ELF-1 (cell line): ENCODE measurements at regions not wholly inside any gene's neighbourhood (a gene's known extent, or its start where the extent isn't known, plus 50 kb on each side); places are given as distances from the start of the nearest gene placed in this dataset.

Source experiments
- DNase-seq: peaks from one replicate; pipeline ENCODE4 v3.0.0-alpha.2; 2016; ENCODE audit warnings: low read depth, low spot score

GRCh38 chr1:82227306-82228095 is 426.8 kb downstream of the ADGRL2 start:
- no peak for DNase-seq

GRCh38 chr1:82226186-82226505 is 425.4 kb downstream of the ADGRL2 start:
- no peak for DNase-seq

DNA sequence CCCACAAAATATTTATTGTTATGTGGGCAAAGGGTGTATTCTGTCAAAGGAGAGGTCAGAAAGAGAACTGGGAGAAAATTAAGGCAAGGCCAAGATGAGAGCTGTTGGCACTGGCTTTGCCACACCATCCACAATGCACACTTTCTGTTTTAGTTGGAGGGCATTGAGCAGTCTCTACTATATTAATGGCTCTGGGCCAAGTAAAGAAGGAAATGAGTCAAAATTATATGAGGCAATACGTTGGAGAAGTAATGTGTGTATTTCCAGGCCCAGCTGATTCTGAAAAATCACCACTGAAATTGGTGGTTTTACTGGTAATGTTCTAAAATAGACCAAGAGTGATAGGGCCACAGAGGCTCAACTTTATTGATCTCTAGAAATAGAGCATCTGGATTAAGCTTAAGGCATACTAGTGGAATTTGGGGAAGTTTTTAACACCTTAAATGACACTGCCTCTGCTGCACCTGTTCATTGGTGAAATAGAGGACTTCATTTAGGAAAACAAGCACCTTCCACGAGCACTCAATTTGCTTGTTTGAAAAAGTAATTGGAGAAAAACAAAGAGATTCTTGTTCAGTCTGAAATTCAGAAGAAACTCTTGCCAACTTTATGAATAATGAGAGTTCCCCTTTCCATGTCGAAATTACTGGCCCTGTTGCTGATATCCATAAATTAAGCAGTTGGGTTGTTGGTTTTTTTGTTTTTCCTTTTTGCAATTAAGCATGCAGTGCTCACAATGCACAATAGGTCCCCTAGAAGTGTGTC is 424.9 kb downstream of the ADGRL2 start:
- DNase-seq, result no peak

DNA sequence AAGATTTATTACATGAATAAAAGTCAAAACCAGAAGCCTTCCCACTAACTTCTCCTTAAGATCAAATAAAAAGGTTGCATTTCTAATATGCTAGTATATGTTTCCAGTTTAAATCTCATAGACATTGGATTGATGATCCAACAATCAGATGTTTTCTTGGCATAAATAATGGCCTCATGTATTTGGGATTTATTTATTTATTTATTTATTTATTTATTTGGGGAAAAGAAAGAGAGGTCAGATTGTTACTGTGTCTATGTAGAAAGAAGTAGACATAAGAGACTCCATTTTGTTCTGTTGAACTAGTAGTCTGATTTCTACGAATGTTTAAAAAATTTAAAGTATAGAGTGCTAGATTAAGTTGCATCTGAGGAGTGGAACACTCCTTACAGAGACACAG is 422.4 kb downstream of the ADGRL2 start:
- DNase-seq, result no peak

GRCh38 chr1:82221721-82222120 is 421.0 kb downstream of the ADGRL2 start:
- no peak for DNase-seq

- peak; percentile 9 for DNase-seq
These were observed 420.0 kb downstream of the ADGRL2 start for GRCh38 chr1:82220754-82221153.

DNA sequence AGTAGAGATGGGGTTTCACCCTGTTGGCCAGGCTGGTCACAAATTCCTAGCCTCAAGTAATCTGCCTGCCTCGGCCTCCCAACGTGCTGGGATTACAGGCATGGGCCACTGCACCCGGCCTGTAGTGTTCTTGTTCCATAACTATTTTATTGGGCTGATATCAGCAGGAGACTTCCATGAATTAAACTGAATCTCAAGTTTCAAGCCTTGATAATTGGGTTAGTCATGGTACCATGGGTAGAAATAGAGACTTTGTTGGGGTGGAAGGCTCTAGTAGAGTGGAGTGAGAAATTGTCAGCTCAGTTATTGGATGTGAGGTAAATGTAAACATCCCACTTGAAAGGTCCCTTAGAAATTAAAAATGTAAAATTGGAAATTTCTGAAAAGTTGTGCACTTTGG is 419.1 kb downstream of the ADGRL2 start:
- no peak for DNase-seq

- DNase-seq, result no peak
These were observed 418.1 kb downstream of the ADGRL2 start for GRCh38 chr1:82218846-82219245.

DNA sequence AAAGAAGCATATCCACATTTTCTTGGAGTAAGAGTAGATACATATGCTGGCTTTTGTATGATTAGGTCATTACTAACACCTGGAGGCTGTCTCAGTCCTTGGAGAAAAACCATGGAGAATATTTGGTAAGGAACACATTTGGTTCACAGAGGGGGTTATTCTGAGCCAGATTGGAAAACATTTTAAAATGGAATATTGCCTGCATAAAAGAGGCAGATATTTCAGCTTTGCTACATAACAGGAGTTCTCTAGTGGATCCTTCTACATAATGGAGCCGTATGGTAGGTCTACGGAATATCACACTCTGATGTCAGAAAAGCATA is 415.1 kb downstream of the ADGRL2 start:
- DNase-seq, result no peak

DNA sequence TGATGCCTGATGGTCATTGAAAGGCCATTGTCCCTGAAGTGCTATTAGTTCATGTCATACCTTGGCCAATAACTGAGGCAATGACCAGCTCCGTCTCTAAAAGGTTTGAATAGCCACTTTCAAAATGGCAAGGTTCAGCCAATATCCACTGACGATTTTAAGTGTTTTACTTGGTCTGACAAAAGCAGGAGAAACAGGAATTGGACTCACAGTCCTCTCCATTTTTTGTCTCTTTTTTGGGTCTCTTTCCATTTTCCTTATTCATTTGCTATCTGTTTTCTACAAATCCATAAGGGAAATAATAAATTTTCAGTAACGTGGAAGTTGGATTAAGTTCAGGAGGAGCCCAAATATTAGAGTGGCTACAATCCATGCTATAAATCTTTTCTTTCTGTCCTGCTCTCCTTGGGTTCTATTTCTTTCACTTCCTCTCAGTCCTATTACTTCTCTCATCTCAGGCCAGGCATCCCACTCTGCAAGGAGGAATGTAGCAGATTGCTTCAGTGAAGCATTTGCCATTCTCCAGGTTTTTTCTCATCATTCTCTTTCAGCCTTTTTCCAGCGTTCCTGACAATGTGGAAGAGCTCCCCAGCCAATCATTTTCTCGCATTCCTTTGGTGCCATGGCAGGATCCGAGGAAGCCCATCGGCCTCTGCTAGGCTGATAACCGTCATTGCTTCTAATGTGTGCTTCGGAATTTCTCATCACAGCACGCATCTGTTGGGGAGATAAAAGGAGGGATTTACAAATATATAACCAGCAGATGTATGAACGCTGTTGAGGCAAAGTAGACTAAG is 414.5 kb downstream of the ADGRL2 start:
- no peak for DNase-seq

DNA sequence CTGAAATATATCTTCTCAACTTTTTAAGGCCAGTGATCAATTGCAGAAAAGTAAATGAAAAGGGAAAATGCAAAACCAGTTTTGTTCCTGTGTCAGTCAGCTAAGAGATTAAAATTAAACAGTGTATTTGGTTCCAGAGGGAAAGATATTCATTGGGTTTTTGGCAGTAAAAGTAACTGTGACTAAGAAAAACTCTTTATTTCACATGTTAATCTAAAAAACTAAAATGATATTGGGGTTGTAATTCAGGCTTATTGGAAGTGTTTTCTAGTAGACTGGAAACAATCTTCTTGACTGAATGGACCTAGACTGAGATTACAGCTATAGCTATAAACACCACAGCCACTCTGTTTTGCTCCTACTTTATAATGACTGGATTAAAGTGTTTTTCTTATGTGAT is 413.9 kb downstream of the ADGRL2 start:
- no peak for DNase-seq

DNA sequence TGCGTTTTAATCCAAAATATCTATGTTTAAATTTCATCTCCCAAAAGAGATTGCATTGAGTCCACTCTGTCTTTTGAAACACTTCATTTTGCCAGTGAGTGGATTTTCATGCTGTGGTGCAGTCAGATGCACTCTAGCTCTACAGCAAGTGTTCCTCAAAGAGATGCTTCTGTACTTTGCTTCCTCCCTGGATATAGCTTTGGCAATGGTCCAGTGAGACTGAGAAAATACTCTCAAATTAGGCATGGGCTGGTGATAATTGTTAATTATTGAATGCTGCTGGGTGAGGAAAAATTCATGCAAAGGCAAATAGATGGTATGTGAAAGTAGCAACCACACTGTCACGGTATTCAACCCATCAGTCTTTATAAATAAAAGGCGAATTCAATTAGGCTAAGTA is 396.9 kb downstream of the ADGRL2 start:
- DNase-seq, result no peak

DNA sequence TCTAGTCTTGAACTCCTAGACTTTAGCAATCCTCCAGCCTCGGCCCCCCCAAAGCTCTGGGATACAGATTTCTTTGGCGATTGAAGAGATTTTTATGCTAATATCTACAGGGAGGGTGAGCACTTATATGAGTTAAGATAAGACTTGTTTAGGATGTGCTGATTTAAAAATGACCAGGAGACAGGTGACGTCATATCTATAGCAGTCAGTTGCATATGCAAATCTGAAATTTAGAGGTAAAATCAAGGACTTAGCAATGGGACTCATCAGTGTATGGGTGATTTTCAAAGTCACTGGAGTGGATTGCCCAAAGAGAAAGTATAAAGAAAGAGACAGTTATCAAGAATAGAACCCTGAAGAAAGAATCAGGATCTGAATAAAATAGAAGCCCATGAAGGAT is 394.5 kb downstream of the ADGRL2 start:
- no peak for DNase-seq

DNA sequence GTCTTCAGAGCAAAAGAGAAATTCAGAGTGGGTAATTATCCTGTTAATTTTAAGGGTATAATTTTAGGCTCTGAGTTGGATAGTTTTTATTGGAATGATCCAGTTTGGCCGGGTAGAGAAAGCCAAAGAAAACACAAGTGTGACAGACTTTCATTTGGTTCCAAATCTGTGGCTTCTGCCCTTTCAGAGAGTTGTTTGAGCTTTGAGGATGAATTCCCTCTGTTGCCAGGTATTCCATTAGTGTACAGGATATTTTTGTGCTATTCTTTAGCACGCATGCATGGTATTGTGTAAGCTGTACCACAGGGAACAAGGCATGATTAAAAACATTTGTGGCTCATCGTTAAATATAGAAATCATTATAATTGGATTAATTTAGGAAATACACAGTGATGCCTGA is 384.4 kb downstream of the ADGRL2 start:
- DNase-seq, result no peak

DNA sequence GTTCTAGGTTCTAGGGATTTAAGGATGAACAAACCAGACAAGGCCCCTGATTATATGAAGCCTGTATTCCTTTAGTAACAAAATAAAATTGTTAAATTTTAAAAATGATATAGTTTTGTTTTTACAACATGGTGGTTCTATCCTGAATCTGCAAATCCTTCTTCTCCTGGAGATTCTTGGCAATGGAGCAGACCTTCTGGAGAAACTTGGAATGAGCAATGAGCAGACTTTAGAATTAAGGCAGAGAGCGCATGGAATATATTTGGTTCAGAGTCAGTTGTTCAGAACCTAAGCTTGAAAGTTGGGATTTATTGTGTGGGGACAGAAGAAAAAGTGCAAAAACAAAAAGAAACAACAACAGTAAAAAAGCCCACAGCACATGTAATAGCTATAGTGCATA is 381.1 kb downstream of the ADGRL2 start:
- DNase-seq, result no peak

DNA sequence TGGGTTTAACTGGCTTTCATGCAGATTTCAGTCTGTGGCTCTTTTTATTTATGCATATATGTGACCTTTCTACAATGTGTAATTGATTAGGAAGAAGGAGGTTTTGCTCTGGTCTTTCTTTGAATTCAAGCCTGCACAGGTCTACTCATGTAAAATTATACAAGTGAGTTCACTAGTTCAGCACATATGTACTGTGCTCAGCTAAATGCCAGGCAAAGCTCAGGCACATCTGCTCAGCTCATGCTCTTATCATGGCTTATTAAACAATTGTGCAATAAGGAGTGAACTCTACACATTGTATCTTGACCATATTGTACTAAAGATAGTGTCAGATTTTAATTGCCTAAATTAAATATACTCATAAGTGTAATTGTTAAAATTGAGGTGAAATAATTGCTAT is 378.4 kb downstream of the ADGRL2 start:
- no peak for DNase-seq

- DNase-seq, result no peak
These were observed 376.5 kb downstream of the ADGRL2 start for GRCh38 chr1:82177192-82177591.

GRCh38 chr1:82171955-82172354 is 371.2 kb downstream of the ADGRL2 start:
- no peak for DNase-seq

GRCh38 chr1:82168482-82168881 is 367.7 kb downstream of the ADGRL2 start:
- no peak for DNase-seq

GRCh38 chr1:82165304-82165703 is 364.6 kb downstream of the ADGRL2 start:
- no peak for DNase-seq

DNA sequence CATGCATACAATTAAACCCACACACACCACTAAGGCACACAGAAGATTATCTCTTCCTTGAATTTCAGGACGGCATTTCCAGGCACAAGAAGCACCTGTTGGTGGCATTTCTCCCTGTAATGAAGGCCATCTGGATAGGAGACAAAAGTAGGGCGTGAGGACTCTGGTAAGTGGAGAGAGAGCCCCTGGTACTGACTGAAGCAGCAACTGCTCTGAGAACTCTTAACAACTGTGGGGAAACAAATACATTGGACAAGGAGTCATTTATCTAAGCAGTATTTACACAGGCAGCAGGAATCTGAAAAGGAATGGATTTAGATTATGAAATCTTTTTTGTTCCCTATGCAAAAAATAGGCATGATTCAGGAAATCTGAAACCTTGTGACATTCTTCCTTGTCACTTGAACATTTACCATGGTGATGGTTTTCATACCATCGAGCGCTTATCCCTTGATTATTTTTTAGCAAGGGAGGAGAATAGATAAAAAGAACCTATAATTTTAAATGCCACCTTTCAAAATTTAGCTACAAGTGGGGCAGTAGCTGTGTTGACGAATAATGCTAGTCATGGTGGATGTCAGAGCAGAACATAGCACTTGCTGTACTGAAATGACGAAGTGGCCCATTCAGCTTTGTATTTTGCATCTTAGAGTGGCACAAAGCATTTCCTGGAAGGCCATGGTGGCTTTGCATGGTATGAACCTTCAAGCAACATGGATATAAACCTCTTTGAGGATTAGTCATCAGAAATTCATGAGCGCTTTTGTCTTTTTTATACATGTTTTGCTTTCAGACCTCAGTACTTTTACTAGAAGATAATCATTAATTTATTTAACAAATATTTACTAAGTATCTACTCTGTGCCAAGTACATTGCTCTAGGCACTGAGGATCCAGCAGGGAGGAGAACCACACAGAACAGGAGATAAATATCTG is 362.0 kb downstream of the ADGRL2 start:
- DNase-seq, result no peak

DNA sequence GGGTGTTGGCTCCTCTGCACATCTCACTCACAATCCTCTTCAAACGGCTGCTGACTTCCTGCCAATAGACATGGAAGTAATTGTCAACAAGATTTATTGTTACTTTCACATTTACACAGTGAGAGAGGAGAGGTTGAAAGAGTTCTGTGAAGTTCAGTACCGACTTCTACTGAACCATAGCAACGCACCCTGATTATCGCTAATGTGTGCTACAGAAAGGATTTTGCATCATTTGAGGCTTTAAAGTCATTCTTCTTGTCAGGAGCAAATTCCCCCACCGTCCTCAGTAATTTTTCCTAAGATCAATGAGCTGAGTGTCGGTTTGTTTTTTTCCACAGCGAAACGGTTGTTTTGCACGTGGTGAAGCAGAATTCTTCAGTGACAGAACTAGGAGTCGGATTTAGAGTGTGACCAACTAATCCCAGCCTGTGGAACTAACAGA is 361.0 kb downstream of the ADGRL2 start:
- DNase-seq, result no peak
